Thyroid gland (tissue), 4 donors: ENCODE measurements at regions not wholly inside any gene's neighbourhood (a gene's known extent, or its start where the extent isn't known, plus 50 kb on each side); places are given as distances from the start of the nearest gene placed in this dataset.

ENCODE experiments used
- POLR2A ChIP-seq, 2 donors: fragments of 450-650 bp; IDR thresholded peaks; one replicate each; pipeline ENCODE4 v1.6.1; 2017; ENCODE audit warnings: antibody characterized with exemption in 2 of 2, mild to moderate bottlenecking in 2 of 2, moderate library complexity in 1 of 2
- TF ChIP-seq, protein P1 (sequence below), 6 experiments: fragments of 200-600 bp in 3 of 6; fragments of 450-650 bp in 3 of 6; sonication (generic) in 3 of 6; IDR thresholded peaks; one replicate each; pipeline ENCODE4 v1.5.1; 2016 to 2019; ENCODE audit warnings: antibody characterized with exemption in 6 of 6, mild to moderate bottlenecking in 2 of 6, inconsistent platforms in 1 of 6, moderate library complexity in 1 of 6

DNA sequence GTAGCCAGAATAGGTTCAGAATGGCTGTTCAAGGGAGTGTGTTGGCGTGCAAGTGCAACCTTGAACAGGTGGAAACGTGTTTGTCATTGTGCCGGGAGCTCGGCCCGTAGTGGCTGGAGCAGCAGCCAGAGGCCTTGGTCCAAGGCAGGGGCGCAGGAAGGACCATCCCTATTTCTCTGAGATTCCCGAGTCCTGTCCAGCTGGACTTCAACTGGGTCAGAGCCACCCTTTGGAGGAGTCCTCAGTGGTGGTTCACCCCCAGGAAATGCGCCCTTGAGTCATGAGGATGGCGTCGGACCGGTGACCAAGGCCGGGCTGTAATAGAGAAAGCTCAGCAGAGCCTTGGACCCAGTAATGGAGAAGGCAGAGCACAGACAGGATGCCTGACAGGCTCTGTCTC lies 1402.0 kb downstream of the BRD1 start:
- TF ChIP-seq, protein P1, sequence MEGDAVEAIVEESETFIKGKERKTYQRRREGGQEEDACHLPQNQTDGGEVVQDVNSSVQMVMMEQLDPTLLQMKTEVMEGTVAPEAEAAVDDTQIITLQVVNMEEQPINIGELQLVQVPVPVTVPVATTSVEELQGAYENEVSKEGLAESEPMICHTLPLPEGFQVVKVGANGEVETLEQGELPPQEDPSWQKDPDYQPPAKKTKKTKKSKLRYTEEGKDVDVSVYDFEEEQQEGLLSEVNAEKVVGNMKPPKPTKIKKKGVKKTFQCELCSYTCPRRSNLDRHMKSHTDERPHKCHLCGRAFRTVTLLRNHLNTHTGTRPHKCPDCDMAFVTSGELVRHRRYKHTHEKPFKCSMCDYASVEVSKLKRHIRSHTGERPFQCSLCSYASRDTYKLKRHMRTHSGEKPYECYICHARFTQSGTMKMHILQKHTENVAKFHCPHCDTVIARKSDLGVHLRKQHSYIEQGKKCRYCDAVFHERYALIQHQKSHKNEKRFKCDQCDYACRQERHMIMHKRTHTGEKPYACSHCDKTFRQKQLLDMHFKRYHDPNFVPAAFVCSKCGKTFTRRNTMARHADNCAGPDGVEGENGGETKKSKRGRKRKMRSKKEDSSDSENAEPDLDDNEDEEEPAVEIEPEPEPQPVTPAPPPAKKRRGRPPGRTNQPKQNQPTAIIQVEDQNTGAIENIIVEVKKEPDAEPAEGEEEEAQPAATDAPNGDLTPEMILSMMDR (IDR thresholded peaks at IDR 0.05) = no peak
- no peak for TF ChIP-seq POLR2A (IDR thresholded peaks at IDR 0.05)
